ENCODE measurements at regions not wholly inside any gene's neighbourhood (a gene's known extent, or its start where the extent isn't known, plus 50 kb on each side); places are given as distances from the start of the nearest gene placed in this dataset.

- TF ChIP-seq EP300 (conservative IDR thresholded peaks at IDR 0.05; ENCODE audit: poor library complexity, severe bottlenecking) (no peak), CTCF (IDR thresholded peaks at IDR 0.05; ENCODE audit: poor library complexity, severe bottlenecking) (no peak), EZH2 (IDR thresholded peaks at IDR 0.05; ENCODE audit: borderline replicate concordance, insufficient read depth, low read length, poor library complexity, severe bottlenecking) (no peak), TAF1 (IDR thresholded peaks at IDR 0.05; ENCODE audit: low read depth) (no peak), RAD21 (conservative IDR thresholded peaks at IDR 0.05) (no peak), POLR2AphosphoS5 (IDR thresholded peaks at IDR 0.05) (no peak), MXI1 (conservative IDR thresholded peaks at IDR 0.05; ENCODE audit: poor library complexity, severe bottlenecking) (no peak)
Observed at GRCh38 chr2:66782780-66783361, 347.9 kb downstream of the MEIS1 start.
